ENCODE measurements at regions not wholly inside any gene's neighbourhood (a gene's known extent, or its start where the extent isn't known, plus 50 kb on each side); places are given as distances from the start of the nearest gene placed in this dataset.

- TF ChIP-seq NCOA1 (CRISPR knock-in tag; IDR thresholded peaks at IDR 0.05) = no peak
- no peak for TF ChIP-seq POLR2AphosphoS2 (IDR thresholded peaks at IDR 0.05; ENCODE audit: low read depth, low read length)
- no peak for TF ChIP-seq CTCF (CRISPR knock-in tag; IDR thresholded peaks at IDR 0.05)
- no peak for TF ChIP-seq MAX (IDR thresholded peaks at IDR 0.05)
- no peak for TF ChIP-seq SOX5 (CRISPR knock-in tag; IDR thresholded peaks at IDR 0.05; ENCODE audit: borderline replicate concordance)
- no peak for TF ChIP-seq POLR2AphosphoS5 (IDR thresholded peaks at IDR 0.05; ENCODE audit: low read depth, low read length)
- TF ChIP-seq ZNF644 (CRISPR knock-in tag; IDR thresholded peaks at IDR 0.05; ENCODE audit: low read depth) = no peak
- TF ChIP-seq ETV6 (CRISPR knock-in tag; conservative IDR thresholded peaks at IDR 0.05) = no peak
- TF ChIP-seq ZBTB7A (CRISPR knock-in tag; IDR thresholded peaks at IDR 0.05) = no peak
- TF ChIP-seq POLR2A (IDR thresholded peaks at IDR 0.05; ENCODE audit: insufficient read depth in 1 of 2, low read depth in 2 of 2, low read length in 2 of 2) = no peak
- no peak for TF ChIP-seq SIN3A (IDR thresholded peaks at IDR 0.05; ENCODE audit: borderline replicate concordance, low read depth, low read length)
- TF ChIP-seq HES4 (CRISPR knock-in tag; IDR thresholded peaks at IDR 0.05; ENCODE audit: borderline replicate concordance) = no peak
- no peak for TF ChIP-seq SP1 (IDR thresholded peaks at IDR 0.05)
- no peak for TF ChIP-seq SP1 (CRISPR knock-in tag; IDR thresholded peaks at IDR 0.05)
- TF ChIP-seq ELF4 (CRISPR knock-in tag; IDR thresholded peaks at IDR 0.05; ENCODE audit: borderline replicate concordance) = no peak
These were observed 127.3 kb upstream of the PWP1 start for GRCh38 chr12:107558141-107558815.
